ENCODE measurements at regions not wholly inside any gene's neighbourhood (a gene's known extent, or its start where the extent isn't known, plus 50 kb on each side); places are given as distances from the start of the nearest gene placed in this dataset.

- Histone ChIP-seq H3K27ac (no peak overlapping the region), H3K4me3 (no peak overlapping the region), H3K4me1 (replicated peaks in 1 of 2) (peaks cover 0 to 8% of the 10 kb centered on the region in 2 donors)
- 100% methylated on average over 1 of the region's 1 CpG; no CpG with 5 or more reads in 8 of the 10 experiments for WGBS, 10 experiments
- peak in 2 of 8 experiments; percentile 19 to 57 for ATAC-seq (replicated peaks in 6 of 8)
- in situ Hi-C loops (cut with MboI; ENCODE audit: low pct_unique_long_range_greater_than_20kb in 2 of 9, low sequenced_read_pairs in 9 of 9, unreplicated experiment in 9 of 9): no loop called here
These were observed 470.5 kb upstream of the SALL1 start for GRCh38 chr16:51621610-51622009.

GRCh38 chr16:51615141-51615540, 464.1 kb upstream of the SALL1 start:
- WGBS, 10 experiments: 60 to 100% (median 84%) methylated on average over 1 to 4 of the region's 4 CpGs
- H3K4me3 ChIP-seq: no peak overlapping the region

GRCh38 chr16:51607201-51607651, 456.2 kb upstream of the SALL1 start:
- Histone ChIP-seq H3K4me3 (no peak overlapping the region), H3K4me1 (replicated peaks in 1 of 2) (peaks cover 10 to 15% of the 10 kb centered on the region in 2 donors), H3K27ac (no peak overlapping the region)
- in situ Hi-C loops (cut with MboI; ENCODE audit: low pct_unique_long_range_greater_than_20kb in 2 of 9, low sequenced_read_pairs in 9 of 9, unreplicated experiment in 9 of 9): no loop called here
- 0 to 60% (median 29%) methylated on average over 1 to 6 of the region's 6 CpGs for whole genome bisulfite sequencing, 10 experiments
- peak in 7 of 8 experiments; percentile 77 to 95 (median 93) for ATAC-seq (replicated peaks in 6 of 8)

More at GRCh38 chr16:51615141-51615540, 464.1 kb upstream of the SALL1 start:
- in situ Hi-C loops (cut with MboI; ENCODE audit: low pct_unique_long_range_greater_than_20kb in 2 of 9, low sequenced_read_pairs in 9 of 9, unreplicated experiment in 9 of 9): no loop called here
- ATAC-seq (replicated peaks in 6 of 8): no peak
- H3K4me1 ChIP-seq (replicated peaks in 1 of 2): peaks cover 0 to 8% of the 10 kb centered on the region in 2 donors
- no peak overlapping the region for H3K27ac ChIP-seq

- peaks cover 9 to 12% of the 10 kb centered on the region in 2 donors for H3K4me1 ChIP-seq (replicated peaks in 1 of 2)
- no peak overlapping the region for H3K27ac ChIP-seq
- no peak for ATAC-seq (replicated peaks in 6 of 8)
- WGBS, 10 experiments: 80 to 100% (median 94%) methylated on average over 1 to 4 of the region's 4 CpGs; no CpG with 5 or more reads in 2 of the 10 experiments
- in situ Hi-C loops (cut with MboI; ENCODE audit: low pct_unique_long_range_greater_than_20kb in 2 of 9, low sequenced_read_pairs in 9 of 9, unreplicated experiment in 9 of 9): no loop called here
- no peak overlapping the region for H3K4me3 ChIP-seq
These were observed 445.2 kb upstream of the SALL1 start for GRCh38 chr16:51596247-51596646.

- peak in 2 of 8 experiments; percentile 15 to 27 for ATAC-seq (replicated peaks in 6 of 8)
- H3K4me1 ChIP-seq (replicated peaks in 1 of 2): peaks cover 9 to 12% of the 10 kb centered on the region in 2 donors
- H3K27ac ChIP-seq: no peak overlapping the region
- in situ Hi-C loops (cut with MboI; ENCODE audit: low pct_unique_long_range_greater_than_20kb in 2 of 9, low sequenced_read_pairs in 9 of 9, unreplicated experiment in 9 of 9): no loop called here
- H3K4me3 ChIP-seq: no peak overlapping the region
- 56 to 93% (median 77%) methylated on average over 2 to 7 of the region's 9 CpGs for WGBS, 10 experiments
These were observed 441.6 kb upstream of the SALL1 start for GRCh38 chr16:51592535-51593300.

- Histone ChIP-seq H3K4me1 (replicated peaks in 1 of 2) (peaks cover 9 to 12% of the 10 kb centered on the region in 2 donors), H3K27ac (no peak overlapping the region), H3K4me3 (no peak overlapping the region)
- in situ Hi-C loops (cut with MboI; ENCODE audit: low pct_unique_long_range_greater_than_20kb in 2 of 9, low sequenced_read_pairs in 9 of 9, unreplicated experiment in 9 of 9): no loop called here
- no peak for ATAC-seq (replicated peaks in 6 of 8)
- 14 to 100% (median 45%) methylated on average over 1 to 6 of the region's 9 CpGs; no CpG with 5 or more reads in 2 of the 10 experiments for WGBS, 10 experiments
These were observed 441.0 kb upstream of the SALL1 start for GRCh38 chr16:51592001-51592501.

- WGBS, 10 experiments: 29 to 80% (median 50%) methylated on average over 1 to 2 of the region's 2 CpGs
- in situ Hi-C loops (cut with MboI; ENCODE audit: low pct_unique_long_range_greater_than_20kb in 2 of 9, low sequenced_read_pairs in 9 of 9, unreplicated experiment in 9 of 9): no loop called here
- Histone ChIP-seq H3K27ac (no peak overlapping the region), H3K4me1 (replicated peaks in 1 of 2) (peaks cover 9 to 12% of the 10 kb centered on the region in 2 donors), H3K4me3 (no peak overlapping the region)
- no peak for ATAC-seq (replicated peaks in 6 of 8)
These were observed 440.4 kb upstream of the SALL1 start for GRCh38 chr16:51591480-51591879.

GRCh38 chr16:51579652-51580360, 428.7 kb upstream of the SALL1 start:
- 38 to 100% (median 87%) methylated on average over 1 to 3 of the region's 3 CpGs; no CpG with 5 or more reads in 2 of the 10 experiments for WGBS, 10 experiments
- Histone ChIP-seq H3K27ac (no peak overlapping the region), H3K4me3 (no peak overlapping the region), H3K4me1 (replicated peaks in 1 of 2) (no peaks in the 10 kb centered on the region)
- ATAC-seq (replicated peaks in 6 of 8): no peak
- in situ Hi-C loops (cut with MboI; ENCODE audit: low pct_unique_long_range_greater_than_20kb in 2 of 9, low sequenced_read_pairs in 9 of 9, unreplicated experiment in 9 of 9): no loop called here

GRCh38 chr16:51577621-51578303, 426.7 kb upstream of the SALL1 start:
- no peaks in the 10 kb centered on the region for H3K4me1 ChIP-seq (replicated peaks in 1 of 2)
- 8 to 100% (median 76%) methylated on average over 1 to 8 of the region's 8 CpGs; no CpG with 5 or more reads in 2 of the 10 experiments for WGBS, 10 experiments
- in situ Hi-C loops (cut with MboI; ENCODE audit: low pct_unique_long_range_greater_than_20kb in 2 of 9, low sequenced_read_pairs in 9 of 9, unreplicated experiment in 9 of 9): no loop called here
- H3K27ac ChIP-seq: no peak overlapping the region
- H3K4me3 ChIP-seq: no peak overlapping the region
- ATAC-seq (replicated peaks in 6 of 8): peak in 2 of 8 experiments; percentile 63 to 84

GRCh38 chr16:51576498-51577195, 425.6 kb upstream of the SALL1 start:
- ATAC-seq (replicated peaks in 6 of 8): no peak
- in situ Hi-C loops (cut with MboI; ENCODE audit: low pct_unique_long_range_greater_than_20kb in 2 of 9, low sequenced_read_pairs in 9 of 9, unreplicated experiment in 9 of 9): no loop called here
- no peak overlapping the region for H3K27ac ChIP-seq
- no peak overlapping the region for H3K4me3 ChIP-seq
- H3K4me1 ChIP-seq (replicated peaks in 1 of 2): no peaks in the 10 kb centered on the region
- WGBS, 10 experiments: 41 to 100% (median 92%) methylated on average over 1 to 8 of the region's 8 CpGs; no CpG with 5 or more reads in 2 of the 10 experiments

GRCh38 chr16:51573191-51573590, 422.1 kb upstream of the SALL1 start:
- H3K27ac ChIP-seq: no peak overlapping the region
- in situ Hi-C loops (cut with MboI; ENCODE audit: low pct_unique_long_range_greater_than_20kb in 2 of 9, low sequenced_read_pairs in 9 of 9, unreplicated experiment in 9 of 9): no loop called here
- H3K4me1 ChIP-seq (replicated peaks in 1 of 2): no peaks in the 10 kb centered on the region
- H3K4me3 ChIP-seq: no peak overlapping the region
- no peak for ATAC-seq (replicated peaks in 6 of 8)
- 56 to 81% (median 71%) methylated on average over 2 to 5 of the region's 5 CpGs for WGBS, 10 experiments

GRCh38 chr16:51569203-51569931, 418.3 kb upstream of the SALL1 start:
- 50 to 94% (median 81%) methylated on average over 1 to 5 of the region's 5 CpGs; no CpG with 5 or more reads in 1 of the 10 experiments for WGBS, 10 experiments
- H3K4me1 ChIP-seq (replicated peaks in 1 of 2): no peaks in the 10 kb centered on the region
- no peak overlapping the region for H3K4me3 ChIP-seq
- no peak overlapping the region for H3K27ac ChIP-seq
- ATAC-seq (replicated peaks in 6 of 8): peak in 2 of 8 experiments; percentile 95
- in situ Hi-C loops (cut with MboI; ENCODE audit: low pct_unique_long_range_greater_than_20kb in 2 of 9, low sequenced_read_pairs in 9 of 9, unreplicated experiment in 9 of 9): no loop called here

Data from motor neuron (in vitro differentiated cells).